ENCODE measurements at regions not wholly inside any gene's neighbourhood (a gene's known extent, or its start where the extent isn't known, plus 50 kb on each side); places are given as distances from the start of the nearest gene placed in this dataset.

DNA sequence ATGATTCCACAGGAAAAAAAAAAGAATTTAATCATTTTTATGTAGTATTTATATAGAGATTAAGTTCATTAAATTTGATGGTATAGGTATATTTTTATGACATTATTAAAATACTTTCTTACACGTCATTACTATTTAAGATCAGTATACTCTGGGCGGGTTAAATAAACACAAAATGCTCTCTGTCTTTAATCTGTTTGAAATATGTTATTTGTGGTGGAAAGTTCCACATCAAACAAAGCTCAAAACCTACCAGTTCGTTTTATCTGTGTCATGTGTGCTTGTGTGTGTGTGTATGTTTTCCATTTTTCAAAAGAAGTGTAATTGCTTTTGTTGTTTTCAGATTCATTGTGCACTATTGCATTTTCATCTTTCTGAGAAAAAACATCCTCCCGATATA, 488.5 kb downstream of the ANKRD7 start:
- Histone ChIP-seq H3K27ac (ENCODE audit: insufficient read depth, low read depth, low read length, poor library complexity, severe bottlenecking) (no peak overlapping the region), H3K4me1 (ENCODE audit: control insufficient read depth, insufficient read depth, low read length) (no peaks in the 10 kb centered on the region), H3K9me3 (ENCODE audit: control insufficient read depth, low read length) (no peaks in the 10 kb centered on the region), H3K36me3 (ENCODE audit: control insufficient read depth, insufficient read depth, low read length) (no peaks in the 10 kb centered on the region), H3K27me3 (ENCODE audit: control insufficient read depth, insufficient read depth, low read length, poor library complexity, severe bottlenecking) (no peaks in the 10 kb centered on the region), H3K4me3 (ENCODE audit: insufficient read depth, low read depth, low read length) (no peak overlapping the region)
- WGBS, 2 experiments, result 100% methylated on average over 1 of the region's 4 CpGs; no CpG with 5 or more reads in 1 of the 2 experiments

DNA sequence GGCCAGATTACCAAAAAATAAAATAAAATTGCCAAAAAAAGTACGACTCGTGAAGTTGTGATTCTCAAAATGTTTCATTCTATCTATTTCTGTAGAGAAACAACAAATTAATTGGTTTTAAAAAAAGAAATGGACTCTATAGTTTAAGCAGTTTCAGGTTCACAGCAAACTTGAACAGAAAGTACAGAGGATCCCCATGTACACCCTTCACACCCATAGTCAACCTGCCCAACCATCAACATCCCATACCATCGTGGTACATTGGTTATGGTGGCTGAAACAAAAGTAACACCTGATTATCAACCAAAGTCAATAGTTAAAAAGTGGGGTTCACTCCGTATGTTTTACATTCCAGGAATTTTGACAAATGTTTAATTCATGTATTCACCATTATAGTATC, 496.1 kb downstream of the ANKRD7 start:
- WGBS, 2 experiments, result 88 to 100% methylated on average over 1 to 2 of the region's 4 CpGs
- H3K27ac ChIP-seq (ENCODE audit: insufficient read depth, low read depth, low read length, poor library complexity, severe bottlenecking), result no peak overlapping the region
- no peaks in the 10 kb centered on the region for H3K9me3 ChIP-seq (ENCODE audit: control insufficient read depth, low read length)

DNA sequence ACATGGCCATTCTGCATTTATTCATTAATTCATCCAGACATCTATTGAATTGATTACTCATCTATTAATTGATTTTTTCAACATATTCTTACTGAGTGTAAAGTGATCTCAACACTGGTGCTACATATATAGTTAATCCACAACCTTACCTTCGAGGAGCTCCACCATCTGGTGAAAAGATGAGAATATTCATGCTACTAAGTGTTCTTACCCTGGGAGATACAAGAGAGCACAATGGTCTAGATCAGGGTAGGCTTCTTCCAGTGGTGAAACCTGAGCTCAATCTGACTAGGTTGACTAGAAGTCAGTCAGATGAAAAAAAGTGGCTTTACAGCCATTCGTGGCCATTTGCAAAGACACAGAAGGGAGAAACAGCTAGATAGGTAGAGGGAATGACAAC, 507.4 kb downstream of the ANKRD7 start:
- no peaks in the 10 kb centered on the region for H3K36me3 ChIP-seq (ENCODE audit: control insufficient read depth, insufficient read depth, low read length)
- H3K27ac ChIP-seq (ENCODE audit: insufficient read depth, low read depth, low read length, poor library complexity, severe bottlenecking), result no peak overlapping the region
- H3K27me3 ChIP-seq (ENCODE audit: control insufficient read depth, insufficient read depth, low read length, poor library complexity, severe bottlenecking), result no peaks in the 10 kb centered on the region
- H3K4me3 ChIP-seq (ENCODE audit: insufficient read depth, low read depth, low read length), result no peak overlapping the region
- no peaks in the 10 kb centered on the region for H3K4me1 ChIP-seq (ENCODE audit: control insufficient read depth, insufficient read depth, low read length)
- no peaks in the 10 kb centered on the region for H3K9me3 ChIP-seq (ENCODE audit: control insufficient read depth, low read length)
- 31 to 60% methylated on average over 1 to 2 of the region's 2 CpGs for WGBS, 2 experiments

More for the DNA sequence above, 496.1 kb downstream of the ANKRD7 start:
- no peaks in the 10 kb centered on the region for H3K4me1 ChIP-seq (ENCODE audit: control insufficient read depth, insufficient read depth, low read length)
- no peaks in the 10 kb centered on the region for H3K36me3 ChIP-seq (ENCODE audit: control insufficient read depth, insufficient read depth, low read length)
- H3K4me3 ChIP-seq (ENCODE audit: insufficient read depth, low read depth, low read length), result no peak overlapping the region
- no peaks in the 10 kb centered on the region for H3K27me3 ChIP-seq (ENCODE audit: control insufficient read depth, insufficient read depth, low read length, poor library complexity, severe bottlenecking)

DNA sequence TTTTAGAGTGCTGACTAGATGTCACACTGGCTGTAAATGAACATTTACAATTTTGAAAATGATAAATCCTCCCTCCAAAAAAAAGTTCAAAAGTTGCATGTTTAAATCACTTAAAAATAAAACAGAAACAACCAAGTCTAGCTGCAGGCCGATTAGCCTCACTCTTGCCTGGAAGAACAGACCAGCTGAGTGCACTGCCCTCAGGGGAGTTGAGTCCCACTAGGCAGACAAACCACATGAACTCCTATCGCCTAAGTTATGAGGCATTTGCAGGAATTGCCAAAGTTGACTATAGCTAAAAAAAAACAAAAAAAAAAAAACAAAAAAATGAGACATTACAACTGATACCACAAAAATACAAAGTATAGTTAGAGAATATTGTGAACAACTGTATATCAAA, 510.0 kb downstream of the ANKRD7 start:
- WGBS, 2 experiments, result 89 to 98% methylated on average over 2 of the region's 2 CpGs
- no peaks in the 10 kb centered on the region for H3K4me1 ChIP-seq (ENCODE audit: control insufficient read depth, insufficient read depth, low read length)

DNA sequence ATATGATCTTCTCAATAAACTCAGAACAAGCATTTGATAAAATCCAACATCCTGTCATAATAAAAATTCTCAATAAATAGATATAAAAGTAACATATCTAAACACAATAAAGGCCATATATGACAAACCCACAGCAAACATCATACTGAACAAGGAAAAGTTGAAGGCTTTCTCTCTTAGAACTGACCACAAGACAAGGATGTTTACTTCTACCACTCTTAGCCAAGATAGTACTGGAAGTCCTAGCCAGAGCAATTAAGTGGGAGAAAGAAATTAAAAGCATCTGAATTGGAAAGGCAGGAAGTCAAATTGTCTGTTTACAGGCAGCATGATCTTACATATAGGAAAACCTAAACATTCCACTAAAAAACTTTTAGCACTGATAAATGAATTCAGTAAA, 510.9 kb downstream of the ANKRD7 start:
- Histone ChIP-seq H3K27ac (ENCODE audit: insufficient read depth, low read depth, low read length, poor library complexity, severe bottlenecking) (no peak overlapping the region), H3K27me3 (ENCODE audit: control insufficient read depth, insufficient read depth, low read length, poor library complexity, severe bottlenecking) (no peaks in the 10 kb centered on the region), H3K9me3 (ENCODE audit: control insufficient read depth, low read length) (no peaks in the 10 kb centered on the region), H3K36me3 (ENCODE audit: control insufficient read depth, insufficient read depth, low read length) (no peaks in the 10 kb centered on the region), H3K4me3 (ENCODE audit: insufficient read depth, low read depth, low read length) (no peak overlapping the region), H3K4me1 (ENCODE audit: control insufficient read depth, insufficient read depth, low read length) (no peaks in the 10 kb centered on the region)

More for the DNA sequence above, 510.0 kb downstream of the ANKRD7 start:
- Histone ChIP-seq H3K36me3 (ENCODE audit: control insufficient read depth, insufficient read depth, low read length) (no peaks in the 10 kb centered on the region), H3K27me3 (ENCODE audit: control insufficient read depth, insufficient read depth, low read length, poor library complexity, severe bottlenecking) (no peaks in the 10 kb centered on the region), H3K9me3 (ENCODE audit: control insufficient read depth, low read length) (no peaks in the 10 kb centered on the region), H3K4me3 (ENCODE audit: insufficient read depth, low read depth, low read length) (no peak overlapping the region), H3K27ac (ENCODE audit: insufficient read depth, low read depth, low read length, poor library complexity, severe bottlenecking) (no peak overlapping the region)

DNA sequence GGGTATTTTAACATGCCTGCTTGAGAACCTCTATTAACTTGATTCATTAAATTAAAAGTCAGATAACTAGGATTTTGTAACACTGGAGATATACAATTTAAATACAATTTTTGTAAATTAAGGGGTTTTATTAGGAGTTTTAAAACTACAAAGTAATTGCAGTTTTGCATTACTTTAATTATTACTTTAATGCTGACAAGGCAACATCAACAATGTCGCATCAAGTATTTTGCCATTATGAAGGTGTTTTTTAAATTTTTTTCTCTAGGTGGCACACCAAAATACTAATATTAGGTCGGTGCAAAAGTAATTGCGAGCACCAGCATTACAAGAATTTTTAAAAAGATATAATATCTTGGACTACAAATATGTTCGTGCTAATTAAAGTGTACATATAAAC, 513.4 kb downstream of the ANKRD7 start:
- H3K27me3 ChIP-seq (ENCODE audit: control insufficient read depth, insufficient read depth, low read length, poor library complexity, severe bottlenecking), result no peaks in the 10 kb centered on the region
- WGBS, 2 experiments, result 73 to 100% methylated on average over 1 to 2 of the region's 4 CpGs
- H3K36me3 ChIP-seq (ENCODE audit: control insufficient read depth, insufficient read depth, low read length), result no peaks in the 10 kb centered on the region
- H3K27ac ChIP-seq (ENCODE audit: insufficient read depth, low read depth, low read length, poor library complexity, severe bottlenecking), result no peak overlapping the region
- no peak overlapping the region for H3K4me3 ChIP-seq (ENCODE audit: insufficient read depth, low read depth, low read length)
- H3K9me3 ChIP-seq (ENCODE audit: control insufficient read depth, low read length), result no peaks in the 10 kb centered on the region
- H3K4me1 ChIP-seq (ENCODE audit: control insufficient read depth, insufficient read depth, low read length), result no peaks in the 10 kb centered on the region

DNA sequence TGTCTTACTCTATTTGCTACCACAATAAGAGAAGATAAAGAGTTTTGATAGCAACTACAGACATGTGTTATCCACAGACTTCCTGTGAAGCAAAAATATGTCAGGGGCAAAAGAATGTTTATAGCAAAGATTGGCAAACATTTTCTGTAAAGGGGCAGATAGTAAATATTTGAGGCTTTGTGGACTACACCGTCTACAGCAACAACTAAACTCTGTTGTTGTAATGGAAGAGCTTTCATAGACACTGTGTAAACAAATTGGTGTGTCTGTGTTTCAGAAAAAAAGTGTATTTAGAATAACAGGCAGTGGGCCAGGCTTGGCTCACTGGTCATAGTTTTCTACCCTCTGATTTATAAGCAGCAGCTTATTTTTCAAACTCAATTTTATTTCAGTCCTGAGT, 521.4 kb downstream of the ANKRD7 start:
- no peaks in the 10 kb centered on the region for H3K4me1 ChIP-seq (ENCODE audit: control insufficient read depth, insufficient read depth, low read length)
- no peaks in the 10 kb centered on the region for H3K9me3 ChIP-seq (ENCODE audit: control insufficient read depth, low read length)
- no peak overlapping the region for H3K4me3 ChIP-seq (ENCODE audit: insufficient read depth, low read depth, low read length)
- H3K27ac ChIP-seq (ENCODE audit: insufficient read depth, low read depth, low read length, poor library complexity, severe bottlenecking), result no peak overlapping the region
- 84 to 97% methylated on average over 1 of the region's 1 CpG for WGBS, 2 experiments
- no peaks in the 10 kb centered on the region for H3K36me3 ChIP-seq (ENCODE audit: control insufficient read depth, insufficient read depth, low read length)
- H3K27me3 ChIP-seq (ENCODE audit: control insufficient read depth, insufficient read depth, low read length, poor library complexity, severe bottlenecking), result no peaks in the 10 kb centered on the region

DNA sequence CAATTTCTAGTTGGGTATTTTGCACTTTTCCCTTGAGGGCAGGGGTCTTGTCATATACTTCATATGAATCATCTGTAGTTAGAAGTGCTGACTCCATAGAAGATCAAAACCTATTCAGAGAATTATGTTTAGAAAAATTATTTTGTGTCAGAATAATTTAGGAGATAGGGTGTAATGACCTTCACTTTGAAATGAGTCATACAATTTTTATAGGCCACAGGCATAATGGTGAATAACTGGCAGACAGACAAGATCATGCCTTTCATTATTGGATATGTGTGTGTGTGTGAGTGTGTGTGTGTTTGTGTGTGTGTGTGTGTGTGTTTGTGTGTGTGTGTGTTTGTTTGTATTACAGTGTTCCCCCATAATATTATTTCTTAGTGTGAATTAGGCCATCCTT, 523.0 kb downstream of the ANKRD7 start:
- Histone ChIP-seq H3K27ac (ENCODE audit: insufficient read depth, low read depth, low read length, poor library complexity, severe bottlenecking) (no peak overlapping the region), H3K4me3 (ENCODE audit: insufficient read depth, low read depth, low read length) (no peak overlapping the region), H3K27me3 (ENCODE audit: control insufficient read depth, insufficient read depth, low read length, poor library complexity, severe bottlenecking) (no peaks in the 10 kb centered on the region), H3K4me1 (ENCODE audit: control insufficient read depth, insufficient read depth, low read length) (no peaks in the 10 kb centered on the region), H3K9me3 (ENCODE audit: control insufficient read depth, low read length) (no peaks in the 10 kb centered on the region), H3K36me3 (ENCODE audit: control insufficient read depth, insufficient read depth, low read length) (no peaks in the 10 kb centered on the region)

DNA sequence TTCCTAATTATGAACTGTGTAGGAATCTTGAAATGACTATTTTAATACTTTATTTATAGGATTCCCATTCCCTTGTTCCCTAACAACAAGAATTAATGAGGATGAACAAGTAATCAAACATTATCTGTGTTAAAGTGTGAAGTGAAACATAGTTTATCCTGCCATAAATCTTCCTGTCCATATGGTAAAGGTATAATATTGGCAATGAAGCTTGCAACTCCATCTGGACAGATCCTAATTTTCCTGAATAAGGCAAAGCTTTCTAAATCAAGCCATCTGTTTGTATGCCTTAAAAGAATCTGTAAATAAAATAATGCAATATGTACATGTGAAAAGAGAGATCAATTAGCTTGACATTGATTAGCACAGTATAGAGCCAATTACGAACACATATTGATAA, 529.0 kb downstream of the ANKRD7 start:
- Histone ChIP-seq H3K36me3 (ENCODE audit: control insufficient read depth, insufficient read depth, low read length) (no peaks in the 10 kb centered on the region), H3K4me1 (ENCODE audit: control insufficient read depth, insufficient read depth, low read length) (no peaks in the 10 kb centered on the region), H3K27me3 (ENCODE audit: control insufficient read depth, insufficient read depth, low read length, poor library complexity, severe bottlenecking) (no peaks in the 10 kb centered on the region), H3K9me3 (ENCODE audit: control insufficient read depth, low read length) (no peaks in the 10 kb centered on the region), H3K4me3 (ENCODE audit: insufficient read depth, low read depth, low read length) (no peak overlapping the region), H3K27ac (ENCODE audit: insufficient read depth, low read depth, low read length, poor library complexity, severe bottlenecking) (no peak overlapping the region)
- WGBS, 2 experiments, result 100% methylated on average over 1 of the region's 1 CpG; no CpG with 5 or more reads in 1 of the 2 experiments

DNA sequence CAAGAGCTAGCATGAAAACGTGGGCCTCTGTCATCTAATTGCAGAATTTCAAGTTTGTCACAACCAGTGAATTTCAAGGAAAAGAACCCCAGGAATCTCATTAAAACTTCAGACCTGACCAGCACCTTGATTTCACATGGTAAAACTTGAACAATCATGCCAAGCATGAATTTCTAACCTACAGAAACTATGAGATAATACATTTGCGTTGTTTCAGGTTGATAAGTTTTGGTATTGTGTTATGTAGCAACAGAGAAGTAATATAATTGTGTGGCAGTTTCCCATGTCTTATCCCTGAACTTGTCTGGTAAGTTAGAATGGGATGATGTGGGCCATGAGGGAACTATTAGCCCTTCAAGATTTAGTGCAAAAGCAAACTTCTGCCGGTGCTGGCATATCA, 530.1 kb downstream of the ANKRD7 start:
- Histone ChIP-seq H3K4me1 (ENCODE audit: control insufficient read depth, insufficient read depth, low read length) (no peaks in the 10 kb centered on the region), H3K36me3 (ENCODE audit: control insufficient read depth, insufficient read depth, low read length) (no peaks in the 10 kb centered on the region), H3K27me3 (ENCODE audit: control insufficient read depth, insufficient read depth, low read length, poor library complexity, severe bottlenecking) (no peaks in the 10 kb centered on the region), H3K9me3 (ENCODE audit: control insufficient read depth, low read length) (no peaks in the 10 kb centered on the region), H3K4me3 (ENCODE audit: insufficient read depth, low read depth, low read length) (no peak overlapping the region), H3K27ac (ENCODE audit: insufficient read depth, low read depth, low read length, poor library complexity, severe bottlenecking) (no peak overlapping the region)
- WGBS, 2 experiments, result 86 to 91% methylated on average over 2 to 3 of the region's 3 CpGs

DNA sequence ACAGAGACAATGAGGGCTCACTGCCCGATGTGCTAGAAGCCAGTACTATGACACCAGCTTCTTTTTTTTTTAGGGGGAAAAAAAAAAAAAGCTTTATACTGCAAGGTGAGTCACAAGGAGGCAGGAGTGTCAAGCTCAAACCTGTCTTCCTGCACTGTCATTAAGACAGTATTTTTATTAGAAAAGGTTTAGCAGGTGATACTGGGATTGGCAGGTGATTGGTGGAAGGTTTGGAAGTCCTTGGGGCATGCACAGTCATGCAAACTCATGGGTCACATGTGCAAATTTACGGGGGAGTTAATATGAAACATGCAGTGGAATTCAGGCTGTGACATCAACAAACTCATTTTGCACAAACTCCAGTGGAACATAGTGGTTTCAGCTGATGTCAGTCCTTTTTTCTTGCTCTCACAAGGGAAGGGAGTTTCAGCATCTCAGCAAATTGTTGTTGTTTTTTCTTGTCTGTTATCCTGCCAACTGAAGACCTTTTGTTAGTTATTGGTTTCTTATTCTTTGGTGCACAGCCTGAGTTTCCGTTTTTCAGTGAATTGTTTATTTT, 530.6 kb downstream of the ANKRD7 start:
- no peaks in the 10 kb centered on the region for H3K36me3 ChIP-seq (ENCODE audit: control insufficient read depth, insufficient read depth, low read length)
- no peaks in the 10 kb centered on the region for H3K9me3 ChIP-seq (ENCODE audit: control insufficient read depth, low read length)
- H3K4me3 ChIP-seq (ENCODE audit: insufficient read depth, low read depth, low read length), result no peak overlapping the region
- no peaks in the 10 kb centered on the region for H3K4me1 ChIP-seq (ENCODE audit: control insufficient read depth, insufficient read depth, low read length)
- no peak overlapping the region for H3K27ac ChIP-seq (ENCODE audit: insufficient read depth, low read depth, low read length, poor library complexity, severe bottlenecking)
- 91 to 94% methylated on average over 2 of the region's 3 CpGs for WGBS, 2 experiments
- no peaks in the 10 kb centered on the region for H3K27me3 ChIP-seq (ENCODE audit: control insufficient read depth, insufficient read depth, low read length, poor library complexity, severe bottlenecking)

Data from ectodermal cell (in vitro differentiated cells).